GM19463 (cell line): ENCODE measurements at regions not wholly inside any gene's neighbourhood (a gene's known extent, or its start where the extent isn't known, plus 50 kb on each side); places are given as distances from the start of the nearest gene placed in this dataset.

Source experiments
- ATAC-seq: cut with Tn5 transposase; IDR thresholded peaks from one replicate; pipeline ENCODE4 v1.9.1; 2021; ENCODE audit warnings: mild to moderate bottlenecking, moderate library complexity; ENCODE audit not compliant: unreplicated experiment

GRCh38 chr10:111873041-111873440, 310.5 kb downstream of the GPAM start:
- ATAC-seq: no peak

- no peak for ATAC-seq
Measured at GRCh38 chr10:111873621-111874135, 309.9 kb downstream of the GPAM start.

GRCh38 chr10:111874576-111874975, 309.0 kb downstream of the GPAM start:
- ATAC-seq: no peak

GRCh38 chr10:111875725-111876124, 307.8 kb downstream of the GPAM start:
- ATAC-seq: no peak

DNA sequence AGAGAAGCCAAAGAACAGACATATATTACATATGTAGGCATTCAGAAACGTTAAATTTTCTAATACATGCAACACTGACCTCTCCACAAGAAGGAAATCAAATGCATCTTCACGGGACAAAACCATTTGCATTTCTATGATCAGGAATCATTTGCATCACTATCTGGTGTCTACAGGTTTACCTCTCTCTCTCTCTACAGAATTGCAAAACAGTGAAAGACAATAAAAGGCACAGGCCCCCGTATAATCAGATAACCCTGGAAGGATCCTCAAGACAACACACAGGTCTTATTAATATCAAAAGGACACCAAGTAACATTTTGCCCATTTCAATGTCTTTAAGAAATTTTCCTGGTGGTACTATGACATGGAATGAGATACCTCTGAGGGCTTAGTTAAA, 306.3 kb downstream of the GPAM start:
- no peak for ATAC-seq

DNA sequence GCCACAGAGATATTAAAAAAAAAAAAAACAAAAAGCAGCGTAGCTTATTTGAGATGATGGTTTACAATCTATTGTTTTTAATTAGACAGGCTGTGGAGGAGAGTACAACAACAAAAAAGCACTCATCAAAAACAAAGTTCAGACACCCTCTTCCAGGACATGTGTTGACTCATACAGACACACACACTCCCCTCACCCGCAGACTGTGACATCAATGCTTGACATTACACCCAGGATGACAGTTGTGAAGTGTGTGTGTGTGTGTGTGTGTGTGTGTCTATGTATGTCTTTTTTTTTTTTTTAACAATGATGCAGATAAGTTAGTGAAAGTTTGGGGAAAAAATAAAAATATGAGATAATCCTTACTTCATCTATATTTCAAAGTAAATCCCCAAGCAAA, 303.6 kb downstream of the GPAM start:
- no peak for ATAC-seq

DNA sequence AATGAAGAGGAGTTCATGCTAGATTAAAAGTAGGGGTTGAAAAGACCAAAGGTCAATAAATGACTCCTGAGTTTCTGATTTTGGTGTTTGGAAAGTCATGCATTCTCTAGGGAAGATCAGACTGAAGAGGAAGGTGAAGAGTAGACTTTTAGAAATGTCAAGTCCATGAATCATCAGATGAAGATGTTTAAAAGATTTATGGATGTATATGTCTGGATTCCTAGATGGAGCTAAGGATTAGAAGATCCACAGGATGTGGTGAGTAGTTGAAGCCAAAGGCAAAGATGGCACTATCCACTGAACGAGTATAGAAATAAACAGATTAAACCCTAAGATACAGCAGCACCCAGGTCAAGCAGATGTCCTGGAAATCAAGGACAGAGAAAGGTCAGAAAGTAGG, 298.5 kb downstream of the GPAM start:
- no peak for ATAC-seq

DNA sequence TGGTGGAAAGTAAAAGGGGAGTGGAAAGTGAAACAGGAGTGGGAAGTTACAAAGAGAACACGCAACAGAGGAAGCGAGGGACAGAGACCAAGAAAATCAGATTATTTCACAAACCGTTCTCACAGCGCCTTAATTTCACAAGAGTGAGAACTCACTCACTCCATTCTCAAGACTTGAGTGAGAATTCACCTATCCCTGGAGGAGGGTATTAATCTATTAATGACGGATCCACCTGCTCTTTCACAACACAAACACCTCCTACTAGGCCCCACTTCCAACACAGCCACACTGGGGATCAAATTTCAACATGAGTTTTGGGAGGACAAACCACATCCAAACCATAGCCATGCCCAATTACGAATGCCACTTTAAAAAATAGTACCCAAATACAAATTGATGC, 297.6 kb downstream of the GPAM start:
- no peak for ATAC-seq

DNA sequence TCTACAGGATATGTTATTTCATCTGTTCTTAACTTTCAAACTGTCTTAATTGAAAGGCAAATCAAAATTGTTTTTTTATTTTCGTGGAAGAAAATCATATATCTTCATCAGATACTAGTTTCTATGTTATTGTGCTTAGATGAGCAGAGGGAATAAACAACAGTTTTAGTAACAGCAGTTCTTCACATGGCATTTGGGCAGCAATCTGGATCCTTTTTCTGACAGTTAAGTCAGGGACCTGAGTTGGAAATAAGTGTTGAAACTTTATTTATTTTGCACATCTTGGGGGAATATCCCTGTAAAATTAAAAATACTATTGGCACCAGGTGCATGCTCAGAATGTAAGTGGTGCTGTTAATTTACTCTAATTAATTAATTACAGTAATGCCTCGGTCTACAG, 296.3 kb downstream of the GPAM start:
- ATAC-seq: no peak

DNA sequence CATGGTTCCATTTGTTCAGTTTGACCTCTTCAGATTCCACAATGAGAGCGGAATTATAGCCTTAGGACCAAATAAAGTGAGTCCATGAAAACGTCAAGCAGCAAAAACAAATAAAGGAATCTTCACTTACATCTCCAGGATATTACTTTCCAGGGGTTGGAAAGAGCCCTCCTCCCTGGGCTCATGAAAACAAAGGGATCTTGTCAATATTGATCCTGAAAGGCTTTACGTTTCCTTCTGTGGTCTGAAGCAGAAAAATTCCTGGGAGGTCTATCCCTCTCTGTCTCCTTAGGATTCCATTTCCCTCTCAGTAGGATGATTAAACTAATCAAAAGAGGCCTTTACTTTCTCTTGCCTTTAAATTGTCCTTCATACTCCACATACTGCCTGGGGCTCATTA, 293.5 kb downstream of the GPAM start:
- ATAC-seq: no peak

DNA sequence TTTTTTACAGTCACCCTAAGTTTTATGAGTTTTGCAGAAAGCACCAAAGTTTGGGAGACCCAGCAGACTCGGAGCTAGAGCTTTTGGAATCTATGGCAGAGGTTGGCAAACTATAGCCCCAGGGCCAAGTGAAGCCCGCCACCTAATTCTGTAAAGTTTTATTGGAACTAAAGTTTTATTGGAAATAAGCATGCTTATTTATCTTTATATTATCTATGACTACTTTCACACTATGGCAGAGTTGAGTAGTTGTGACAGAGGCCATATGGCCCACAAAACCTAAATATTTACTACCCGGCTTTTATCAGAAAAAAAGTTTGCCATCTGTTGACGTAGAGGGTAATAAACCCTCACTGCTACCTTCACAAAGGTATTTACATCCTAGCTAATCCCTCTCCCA, 267.6 kb downstream of the GPAM start:
- no peak for ATAC-seq

DNA sequence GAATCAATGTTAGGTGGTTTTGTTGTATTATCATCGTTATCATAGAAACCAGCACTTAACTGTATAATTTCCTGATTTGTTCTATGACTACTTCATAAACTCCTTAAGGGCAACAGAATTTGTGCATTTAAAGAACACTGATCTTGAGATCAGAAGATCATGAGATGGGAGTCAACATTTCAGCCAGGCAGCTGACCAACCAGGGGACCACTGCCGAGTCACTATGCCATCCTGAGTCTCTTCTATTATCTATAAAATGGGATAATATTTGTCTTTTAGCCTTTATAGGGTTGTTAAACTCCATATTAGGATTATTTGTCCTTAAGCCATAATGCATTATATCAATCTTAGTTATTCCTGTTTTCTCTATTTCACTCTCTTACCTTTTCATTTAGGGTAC, 261.7 kb downstream of the GPAM start:
- ATAC-seq: no peak

DNA sequence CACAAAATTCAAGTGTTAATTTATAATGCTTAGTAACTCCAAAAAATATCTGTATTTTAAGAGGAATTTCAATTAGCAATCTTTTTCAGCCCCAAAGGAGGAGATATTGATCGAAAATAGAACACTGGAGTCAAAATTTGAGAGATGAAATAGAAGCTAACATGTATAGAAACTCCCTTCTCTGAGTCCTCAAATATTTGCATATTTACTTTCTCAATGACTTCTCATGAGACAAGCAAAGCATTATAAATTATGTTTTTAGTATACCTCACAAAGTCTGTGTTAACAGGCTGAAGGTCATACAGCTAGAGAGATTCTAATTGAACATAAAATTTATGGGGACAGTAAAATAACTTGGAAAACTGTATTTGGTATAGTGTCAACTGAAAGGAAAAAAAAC, 260.5 kb downstream of the GPAM start:
- no peak for ATAC-seq

- no peak for ATAC-seq
Measured at GRCh38 chr10:111926286-111926685, 257.3 kb downstream of the GPAM start.

DNA sequence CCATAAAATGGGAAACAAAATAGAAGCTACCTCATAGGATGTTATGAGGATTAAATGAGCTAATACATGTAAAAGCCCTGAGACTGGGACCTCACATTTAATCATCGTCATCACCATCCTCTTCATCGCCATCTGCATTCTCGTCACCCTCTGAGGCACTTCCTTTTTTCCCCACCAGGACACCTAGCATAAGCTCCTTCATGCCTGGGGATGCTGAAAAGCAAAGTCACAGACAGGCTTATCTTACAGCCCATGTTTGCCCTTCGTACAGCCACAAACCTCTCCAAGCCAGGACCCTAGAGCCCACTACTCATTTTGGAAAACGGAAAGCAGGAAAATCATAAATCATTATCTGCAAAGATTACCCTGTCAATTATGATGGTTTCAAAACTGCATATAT, 249.6 kb downstream of the GPAM start:
- no peak for ATAC-seq

DNA sequence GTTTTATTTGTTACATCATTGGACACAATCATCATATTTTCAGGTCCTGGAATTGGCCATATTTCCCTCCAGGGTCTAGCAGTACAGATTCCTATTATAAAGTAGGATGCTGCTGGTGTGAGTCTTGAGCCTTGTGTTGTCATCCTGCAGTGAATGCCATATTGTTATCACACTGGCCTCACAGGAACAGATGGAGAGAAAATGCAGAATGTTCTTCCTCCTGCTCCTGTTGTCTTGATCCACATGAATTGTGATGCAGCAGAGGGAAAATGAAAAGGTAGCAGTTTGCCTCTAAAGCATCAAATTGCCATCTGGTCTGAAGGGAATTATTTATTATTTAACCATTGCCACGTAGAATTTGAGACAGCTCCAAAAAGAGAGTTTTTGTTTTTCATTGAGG, 248.6 kb downstream of the GPAM start:
- ATAC-seq: no peak

DNA sequence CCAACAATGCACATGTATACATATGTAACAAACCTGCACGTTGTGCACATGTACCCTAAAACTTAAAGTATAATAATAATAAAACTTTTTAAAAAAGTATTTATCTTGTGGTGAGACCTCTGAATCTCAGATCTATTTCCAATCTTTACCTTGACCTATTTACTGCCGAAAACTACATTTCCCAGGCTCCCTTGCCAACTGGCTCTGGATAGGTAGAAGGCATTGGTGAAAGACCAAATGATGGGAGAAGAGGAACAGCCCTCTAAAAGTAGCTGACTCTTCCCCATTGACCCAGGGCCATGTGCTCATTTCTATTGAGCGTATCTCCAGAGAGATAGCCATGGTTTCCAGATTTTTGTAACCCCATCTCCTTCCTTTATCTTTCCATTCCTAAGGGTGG, 247.4 kb downstream of the GPAM start:
- no peak for ATAC-seq

DNA sequence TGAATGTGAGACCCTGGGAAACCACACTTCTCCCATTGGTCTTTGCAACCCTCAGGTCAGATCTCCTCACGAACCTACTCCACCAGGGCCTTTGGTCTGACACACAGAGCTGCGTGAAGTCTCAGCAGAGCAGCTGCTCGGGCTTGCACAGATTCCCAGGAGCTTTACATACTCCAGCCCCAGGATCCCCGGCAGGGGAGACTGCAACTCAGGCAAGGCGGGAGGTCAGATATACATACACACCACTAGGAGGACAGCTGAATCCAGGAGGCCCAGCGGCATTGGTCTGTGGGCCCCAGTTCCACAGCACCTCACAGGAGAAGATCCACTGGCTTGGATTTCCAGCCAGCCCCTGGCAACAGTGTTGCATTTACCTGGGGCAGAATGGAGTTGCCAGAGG, 239.2 kb downstream of the GPAM start:
- no peak for ATAC-seq

DNA sequence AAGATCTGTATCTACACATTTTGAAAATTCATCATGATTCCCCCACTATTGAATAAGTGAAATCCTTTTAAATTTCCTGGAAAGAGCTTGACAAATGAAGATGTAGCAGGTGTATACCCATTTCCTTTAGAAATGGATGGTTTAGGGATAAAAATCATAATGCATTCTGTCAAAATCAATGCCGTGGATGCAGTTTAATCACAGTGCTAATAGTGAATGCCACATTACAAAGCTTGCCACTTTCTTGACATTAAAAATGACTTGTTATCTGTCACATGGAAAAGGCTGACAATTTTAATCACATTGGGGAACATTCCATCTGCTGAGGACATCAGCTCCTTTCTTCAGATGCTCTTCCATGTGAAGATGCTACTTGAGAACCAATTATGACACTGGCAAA, 229.6 kb downstream of the GPAM start:
- no peak for ATAC-seq

DNA sequence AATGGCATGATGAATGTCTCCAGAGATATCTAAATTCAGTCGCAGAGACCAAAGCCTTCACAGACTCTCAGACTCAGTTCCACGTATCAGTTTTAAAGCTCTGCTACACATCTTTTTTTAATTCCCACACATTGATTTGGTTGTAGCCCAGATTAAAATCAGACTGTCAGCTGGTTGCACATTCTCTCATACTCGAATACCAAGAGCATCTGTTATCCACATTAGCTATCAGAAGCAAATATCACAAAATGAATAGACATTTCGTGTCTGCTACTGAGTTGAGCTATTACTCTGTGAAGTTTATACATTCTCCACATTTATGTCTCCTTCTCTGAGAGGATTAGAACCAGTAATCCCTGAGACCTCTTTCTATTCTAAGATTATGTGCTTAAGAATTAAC, 229.2 kb downstream of the GPAM start:
- no peak for ATAC-seq

DNA sequence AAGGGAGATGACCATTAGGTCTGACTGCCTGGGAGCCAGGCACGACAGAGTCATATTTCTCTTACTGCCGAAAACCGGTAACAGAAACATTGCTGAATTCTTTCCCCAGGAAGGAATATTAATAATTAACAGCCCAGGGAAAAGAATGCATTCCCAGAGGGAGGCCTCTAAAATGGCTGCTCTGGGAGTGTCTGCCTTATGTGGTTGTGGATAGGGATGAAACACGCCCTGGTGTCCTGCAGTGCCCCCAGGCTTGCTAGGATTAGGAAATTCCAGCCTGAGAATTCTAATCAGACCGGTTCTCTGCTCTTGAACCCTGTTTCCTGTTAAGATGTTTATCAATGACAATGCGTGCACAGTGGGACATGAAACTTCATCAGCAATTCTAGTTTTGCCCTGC, 226.7 kb downstream of the GPAM start:
- ATAC-seq: no peak

GRCh38 chr10:111962951-111963350, 220.6 kb downstream of the GPAM start:
- ATAC-seq: no peak

- no peak for ATAC-seq
Measured at GRCh38 chr10:111967116-111967515, 216.4 kb downstream of the GPAM start.

- no peak for ATAC-seq
Measured at GRCh38 chr10:111967547-111967946, 216.0 kb downstream of the GPAM start.
